ENCODE measurements at regions not wholly inside any gene's neighbourhood (a gene's known extent, or its start where the extent isn't known, plus 50 kb on each side); places are given as distances from the start of the nearest gene placed in this dataset.
A peak's percentile ranks its signal among the peaks of the same experiment; 100 is the strongest.
"Not testable (repeated sequence)": the region's sequence is repeated elsewhere in the genome, so short reads cannot be mapped to it uniquely, and the experiment has no call there.

DNA sequence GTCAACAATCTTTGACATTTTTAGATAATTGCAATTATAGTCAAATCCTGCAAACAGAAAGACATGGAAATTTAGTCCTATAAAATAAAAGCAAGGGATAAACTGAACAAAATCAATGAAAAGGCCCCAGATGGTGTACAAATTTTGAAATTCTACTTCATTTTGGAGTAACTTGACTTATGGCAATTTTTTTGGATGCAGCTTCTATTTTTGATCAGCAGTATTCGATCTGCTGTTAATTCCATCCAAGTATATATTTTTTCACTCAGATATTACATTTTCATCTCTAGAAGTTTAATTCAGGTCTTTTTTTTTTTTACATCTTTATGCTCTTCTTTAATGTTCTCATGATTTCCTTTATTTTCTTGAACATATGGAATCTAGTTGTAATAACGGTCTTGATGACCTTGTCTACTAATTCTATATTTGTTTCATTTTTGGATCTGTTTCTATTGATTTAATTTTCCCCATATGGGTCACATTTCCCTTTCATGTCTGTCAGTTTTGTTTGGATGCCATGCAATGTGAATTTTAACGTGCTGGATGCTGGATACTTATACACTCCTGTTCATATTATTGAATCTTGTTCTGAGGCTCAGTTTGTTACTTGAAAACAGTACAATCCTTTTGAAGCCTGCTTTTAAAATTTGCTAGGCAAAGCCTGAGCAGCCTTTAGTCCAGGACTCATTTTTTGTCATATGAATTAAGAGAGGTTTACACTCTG lies 164.3 kb upstream of the FAM3C start:
- DNase-seq = no peak

DNA sequence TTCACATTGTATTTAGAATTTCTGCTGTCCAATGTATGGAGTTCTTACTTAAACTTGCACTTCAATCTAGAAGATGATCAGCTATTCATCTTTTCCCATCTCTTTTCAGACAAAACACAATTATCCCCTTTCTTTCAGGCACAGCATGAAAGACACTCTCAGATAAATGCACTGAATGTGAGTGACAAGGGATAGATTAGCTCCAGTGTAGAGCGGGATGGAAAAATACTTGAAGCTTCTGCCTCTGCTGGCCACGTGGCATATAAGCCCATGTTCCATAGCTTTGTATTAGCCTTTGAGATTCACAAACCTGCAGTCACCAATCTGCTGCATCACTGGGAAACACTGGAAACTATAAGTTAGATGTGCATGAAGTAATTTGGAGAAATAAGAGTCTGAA lies 162.2 kb upstream of the FAM3C start:
- DNase-seq = peak in 1 of 2 experiments; percentile 6

DNA sequence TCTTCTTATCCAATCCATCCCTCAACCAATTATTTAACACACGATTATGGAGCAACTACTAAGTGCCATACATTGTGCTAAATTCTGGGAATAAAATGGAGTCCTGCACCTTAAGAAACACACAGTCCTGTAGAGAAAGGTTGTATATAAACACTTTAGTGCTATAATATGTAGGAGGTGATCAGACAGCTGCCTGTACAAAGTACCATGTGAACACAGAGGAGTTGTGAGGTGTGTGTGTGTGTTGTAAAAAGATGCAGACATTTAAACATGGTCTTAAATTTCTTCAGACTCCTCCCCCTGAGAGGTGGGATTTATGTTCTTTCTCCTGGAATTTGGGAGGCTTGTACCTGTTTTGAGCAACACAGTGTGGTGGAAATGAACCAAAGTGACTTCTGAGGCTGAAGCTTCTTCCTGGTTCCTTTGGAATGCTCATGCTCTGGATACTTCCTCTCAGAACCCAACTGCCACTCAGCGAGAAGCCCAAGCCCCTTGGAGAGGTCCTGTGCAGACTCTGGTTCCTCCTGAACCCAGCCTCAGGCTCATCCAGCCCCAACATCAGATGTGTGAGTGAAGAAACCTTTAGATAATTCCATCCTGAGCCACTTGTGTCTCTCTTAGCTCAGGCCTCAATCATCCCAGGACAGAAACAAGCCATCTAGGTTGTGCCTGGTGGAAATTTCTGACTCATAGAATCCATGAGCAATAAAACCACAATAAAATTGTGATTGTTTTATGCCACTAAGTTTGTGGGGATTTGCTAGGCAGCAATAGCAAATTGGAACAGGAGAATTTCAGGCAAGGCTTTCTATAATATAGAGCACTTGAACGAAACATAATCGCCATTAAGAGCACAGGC lies 161.2 kb upstream of the FAM3C start:
- no peak for DNase-seq

DNA sequence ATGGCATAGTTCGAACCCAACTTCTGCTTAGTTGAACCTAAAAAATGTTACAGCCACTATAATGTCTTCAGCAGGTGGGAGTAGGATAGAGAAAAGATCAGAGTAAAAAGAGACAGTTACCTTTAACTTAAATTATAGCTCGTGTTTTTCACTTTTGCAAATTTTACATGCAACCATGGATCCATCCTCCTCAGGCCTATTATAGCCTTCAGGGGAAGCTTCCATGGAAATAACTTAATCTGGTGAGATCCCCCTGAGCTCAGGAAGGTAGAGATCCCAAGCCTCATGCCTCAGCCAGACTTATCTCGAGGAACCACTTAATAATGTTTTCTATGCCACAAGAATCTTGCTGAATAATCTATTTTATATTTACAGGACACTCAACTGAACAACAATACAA lies 159.4 kb upstream of the FAM3C start:
- no peak for DNase-seq

DNA sequence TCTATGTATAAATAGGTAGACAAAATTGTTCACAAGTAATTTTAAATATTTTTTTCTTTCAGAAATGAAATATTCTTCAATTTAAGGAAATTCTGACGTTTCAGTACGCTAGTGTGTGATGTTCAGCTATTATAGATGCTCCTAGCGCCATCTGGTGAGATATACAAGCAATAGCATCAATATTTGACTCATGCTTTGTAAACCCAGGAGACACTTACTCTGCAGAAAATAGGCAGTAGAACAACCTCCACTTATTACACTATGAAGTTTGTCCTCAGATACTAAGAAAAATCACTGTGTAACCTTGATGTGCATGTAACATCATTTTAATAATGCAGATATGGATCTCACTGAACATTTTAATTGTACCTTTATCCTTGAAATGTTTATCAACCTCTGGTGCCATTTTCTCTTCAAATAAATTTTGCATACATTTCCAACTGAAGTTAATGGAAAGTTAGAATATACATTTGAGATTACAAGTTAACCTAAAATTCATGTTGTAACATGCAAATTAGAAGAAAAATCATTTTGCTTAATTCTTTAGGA lies 151.5 kb upstream of the FAM3C start:
- DNase-seq = peak; percentile 37 to 65

DNA sequence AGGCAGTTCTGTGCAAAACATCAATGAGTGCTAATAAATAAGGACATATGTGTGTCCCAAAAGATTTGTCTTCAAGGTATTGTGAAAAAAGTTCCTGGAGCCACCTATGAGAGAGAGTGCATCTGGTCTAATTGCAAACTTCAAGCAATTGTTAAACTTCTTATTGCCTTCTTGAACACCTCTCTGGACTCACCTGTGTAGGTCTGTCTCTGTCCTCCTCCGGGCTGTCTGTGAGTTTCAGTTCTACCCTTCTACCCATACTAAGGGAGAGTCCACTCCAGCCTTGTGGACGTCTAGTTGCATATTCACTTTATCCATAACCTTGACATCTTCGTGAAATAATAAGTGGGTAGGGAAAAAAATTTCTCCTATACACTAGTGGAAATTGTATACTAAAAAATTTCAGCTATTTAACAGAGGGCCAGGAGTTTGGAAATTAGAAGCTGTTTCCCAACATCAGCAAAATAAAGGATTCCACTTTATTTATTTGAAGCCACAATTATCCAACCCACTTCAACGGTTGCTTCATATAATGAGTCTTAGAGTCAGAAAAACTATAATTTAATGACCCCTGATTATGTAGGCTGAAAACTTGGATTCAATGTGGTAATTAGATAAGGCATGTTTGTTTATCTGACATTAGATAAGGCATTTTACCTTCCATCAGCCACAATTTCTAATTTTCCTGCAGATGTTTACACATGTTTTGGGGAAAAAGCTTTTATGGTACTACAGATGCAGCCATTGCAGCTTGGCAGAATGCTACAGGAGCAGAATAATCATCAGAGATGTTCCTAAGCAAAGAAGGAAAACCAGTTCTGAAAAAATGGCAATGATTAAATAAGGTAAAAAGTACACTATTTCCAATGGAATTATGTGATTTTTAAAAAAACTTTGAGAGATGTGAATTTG lies 150.8 kb upstream of the FAM3C start:
- DNase-seq = no peak

DNA sequence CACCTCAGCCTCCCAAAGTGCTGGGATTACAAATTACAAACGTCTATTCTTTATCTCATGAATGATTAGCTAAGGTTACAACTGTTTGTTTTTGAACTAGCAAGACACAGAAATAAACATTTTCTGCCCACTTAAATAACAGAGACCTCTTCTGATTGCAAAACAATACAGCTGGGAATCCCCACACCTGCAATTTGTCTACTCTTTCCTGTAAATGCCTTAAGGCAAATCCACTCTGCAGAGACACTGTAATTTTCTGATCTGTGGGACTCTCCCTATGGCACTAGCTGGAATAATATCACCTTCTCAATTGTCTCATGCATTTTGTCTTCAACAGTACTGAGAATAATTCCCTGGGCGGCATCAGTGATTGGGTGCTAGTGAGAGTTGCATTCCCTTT lies 149.3 kb upstream of the FAM3C start:
- no peak for DNase-seq

DNA sequence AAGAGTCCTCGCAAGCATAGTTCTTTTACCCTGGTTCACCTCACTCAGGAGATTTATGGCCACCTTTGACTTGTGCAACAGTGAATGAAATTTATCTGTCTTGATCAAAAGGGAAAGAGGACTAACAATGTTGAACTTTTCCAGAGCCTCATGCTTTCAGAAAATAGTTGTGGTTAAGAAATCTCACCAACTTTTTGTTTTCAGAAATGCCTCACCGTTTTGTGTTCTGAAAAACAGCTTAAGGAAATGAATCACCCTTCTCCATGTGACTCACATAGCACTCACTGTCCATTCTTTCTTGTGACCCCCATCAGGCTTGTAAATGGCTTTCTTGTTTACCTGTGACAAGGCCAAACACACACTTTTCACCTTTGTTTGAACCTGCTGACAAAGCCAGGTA lies 148.6 kb upstream of the FAM3C start:
- DNase-seq = no peak

DNA sequence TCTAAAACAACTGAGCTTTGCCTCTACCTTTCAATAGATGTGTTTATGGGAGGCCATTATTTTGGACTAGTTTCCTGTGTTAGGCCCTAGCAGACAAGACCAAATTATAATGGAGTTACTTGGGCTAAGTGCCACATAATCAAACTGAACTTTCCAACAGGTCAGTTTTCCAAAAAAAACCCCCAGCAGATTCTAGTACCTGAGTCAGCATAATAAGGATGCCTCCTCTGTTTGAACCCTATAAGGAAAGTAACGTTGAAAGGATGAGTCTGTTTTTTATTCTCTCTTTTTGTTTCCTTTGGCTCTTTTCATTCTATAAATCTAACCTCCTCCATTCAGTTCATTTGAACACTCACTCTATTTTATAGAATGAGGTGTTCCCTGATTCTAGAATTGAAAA lies 148.1 kb upstream of the FAM3C start:
- DNase-seq = no peak

DNA sequence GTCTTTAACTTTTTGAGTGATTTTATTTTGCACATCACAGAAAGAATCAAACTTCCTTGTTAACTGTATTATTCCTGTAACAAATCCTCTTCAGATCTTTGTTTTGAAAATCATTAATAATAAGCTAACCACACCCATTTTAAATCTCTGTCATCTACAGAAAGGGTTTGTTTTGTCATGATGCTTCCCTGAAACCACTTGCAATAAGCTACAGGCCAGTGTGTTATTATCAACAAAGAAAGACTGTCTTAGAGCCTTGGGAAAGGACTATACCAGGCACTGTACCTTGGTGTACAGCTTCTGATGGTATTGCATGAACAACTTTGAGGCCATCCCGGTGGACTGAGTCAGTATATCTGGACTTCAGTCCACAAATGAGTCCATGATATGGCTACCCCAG lies 145.3 kb upstream of the FAM3C start:
- no peak for DNase-seq

DNA sequence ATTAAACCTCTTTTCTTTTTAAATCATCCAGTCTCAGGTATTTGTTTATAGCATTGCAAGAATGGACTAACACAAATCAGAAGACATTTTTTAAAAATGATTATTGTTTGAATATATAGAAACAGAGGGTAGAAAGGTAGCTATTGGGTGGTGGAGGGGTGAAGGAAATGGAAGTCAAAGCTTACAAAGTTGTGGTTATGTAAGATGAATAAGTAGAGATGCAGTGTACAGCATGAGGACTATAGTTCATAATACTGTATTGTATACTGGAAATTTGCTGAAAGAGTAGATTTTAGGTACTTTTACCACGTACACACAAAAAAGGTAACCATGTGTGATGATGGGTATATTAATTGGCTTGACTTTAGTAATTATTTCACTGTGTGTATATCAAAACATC lies 144.0 kb upstream of the FAM3C start:
- DNase-seq = no peak

DNA sequence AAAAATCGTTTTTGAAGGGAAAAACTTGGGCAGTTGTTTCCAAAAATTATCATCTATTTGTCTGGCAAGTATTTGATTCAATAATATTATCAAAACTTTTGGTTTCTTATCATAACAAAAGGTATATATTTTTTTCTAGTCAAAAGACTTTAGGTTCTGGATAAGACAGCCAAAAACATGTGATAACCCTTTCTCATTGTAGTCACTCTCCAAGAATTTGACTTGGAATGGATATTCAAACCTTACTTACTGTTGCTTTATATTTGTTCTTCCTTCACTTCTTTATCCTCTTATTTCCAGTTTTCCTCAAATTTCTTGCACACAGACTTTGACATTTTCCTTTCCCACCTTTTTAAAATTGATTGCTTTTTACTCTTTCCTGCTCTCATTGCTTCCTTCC lies 140.9 kb upstream of the FAM3C start:
- DNase-seq = no peak

DNA sequence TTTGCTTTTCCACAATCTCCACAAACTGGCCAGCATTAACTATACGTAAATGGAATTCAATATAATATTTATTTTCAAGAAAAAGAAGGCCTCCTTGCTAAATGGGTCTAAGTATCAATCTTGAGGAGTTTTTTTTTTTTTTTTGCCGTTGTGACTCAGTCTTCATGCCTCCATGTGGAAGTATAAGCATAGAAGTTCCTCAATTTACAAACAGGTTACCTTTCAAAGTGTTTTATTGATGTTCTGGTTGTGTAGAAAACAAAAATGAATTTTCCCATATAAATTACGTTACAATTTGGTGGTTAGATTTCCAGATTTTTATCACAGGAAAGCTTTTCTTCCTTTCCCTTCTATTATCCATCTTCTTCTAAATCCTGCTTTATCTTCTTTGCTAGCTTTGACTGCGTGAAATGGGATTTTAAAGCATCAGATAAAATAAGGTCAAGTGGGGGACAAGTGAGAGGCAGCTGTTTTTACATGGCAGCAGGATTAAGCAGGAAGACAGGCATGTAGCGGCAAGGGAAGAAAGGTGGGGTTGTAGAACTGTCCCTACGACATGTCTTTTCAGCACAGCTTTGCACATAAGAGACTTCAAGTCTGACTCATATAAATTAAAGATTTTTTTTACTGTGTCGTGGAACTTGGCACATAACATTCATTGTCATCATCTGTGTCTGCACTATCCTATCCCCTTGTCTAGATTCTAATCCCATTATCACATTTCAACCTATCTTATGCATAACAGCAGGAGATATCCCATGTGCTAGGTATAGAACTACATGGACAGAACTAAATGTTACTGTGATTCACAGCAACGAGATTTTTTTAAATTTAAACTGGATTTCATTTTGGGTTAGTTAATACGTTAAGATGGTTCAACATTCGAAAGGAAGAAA lies 135.3 kb upstream of the FAM3C start:
- DNase-seq = no peak

DNA sequence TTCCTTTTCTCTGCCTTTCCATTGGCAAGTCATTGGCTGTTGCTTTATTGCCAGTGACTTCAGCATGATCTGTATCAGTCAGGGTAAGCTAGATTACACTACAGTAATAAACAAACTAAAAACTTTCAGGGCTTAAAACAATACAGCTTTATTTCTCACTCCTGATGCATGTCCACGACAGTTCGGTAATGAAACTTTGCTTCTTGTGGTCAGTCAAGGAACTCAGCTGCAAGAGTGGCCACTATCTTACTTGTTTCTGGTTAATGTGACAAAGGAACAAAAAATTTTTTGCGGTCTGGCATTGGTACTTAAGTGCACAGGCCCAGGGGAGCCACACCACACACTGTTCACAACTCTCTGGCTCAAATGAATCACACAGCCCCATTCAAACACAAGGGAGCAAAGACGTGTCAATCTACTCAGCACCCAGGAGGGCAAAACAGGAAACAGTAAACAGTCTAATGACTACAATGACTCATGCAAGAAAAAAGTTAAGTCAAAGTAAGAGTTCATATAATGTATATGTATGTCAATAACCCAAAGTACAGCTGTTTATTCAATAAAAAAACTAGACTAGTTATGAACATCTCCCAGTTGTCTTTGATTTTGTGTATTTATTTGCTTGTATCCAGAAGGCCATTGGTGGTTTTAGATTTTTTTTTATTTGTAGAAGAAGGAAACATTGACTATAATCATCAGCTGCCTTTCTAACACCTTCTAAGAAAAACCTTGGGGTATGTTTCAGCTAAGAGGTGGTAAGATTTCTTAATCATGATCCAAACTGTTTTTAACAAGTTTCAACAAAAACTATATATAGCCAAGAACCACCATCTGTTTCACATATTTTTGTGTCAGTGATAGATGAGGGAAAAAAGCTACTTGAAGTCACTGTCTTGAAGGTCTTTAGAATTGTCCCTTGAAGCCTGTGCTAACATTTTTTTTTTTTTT lies 134.4 kb upstream of the FAM3C start:
- no peak for DNase-seq

DNA sequence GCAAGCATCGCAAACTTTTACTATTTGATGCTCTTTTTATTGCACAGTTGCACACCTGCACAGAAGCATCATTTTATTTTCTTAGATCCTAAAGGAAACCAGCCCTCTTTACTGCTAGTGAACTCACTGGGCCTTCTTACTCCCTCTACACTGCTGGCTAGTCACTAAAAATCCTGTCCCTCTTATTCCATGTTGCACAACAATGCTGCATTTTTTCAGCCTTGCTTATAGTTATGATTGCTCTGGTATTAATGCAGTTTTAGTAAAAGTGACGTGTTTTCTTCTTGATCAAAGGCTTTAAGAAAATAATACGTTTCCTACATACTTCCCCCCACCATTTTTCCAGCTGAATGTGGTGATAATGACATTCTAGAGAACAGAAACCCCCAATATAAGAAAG lies 132.9 kb upstream of the FAM3C start:
- no peak for DNase-seq

DNA sequence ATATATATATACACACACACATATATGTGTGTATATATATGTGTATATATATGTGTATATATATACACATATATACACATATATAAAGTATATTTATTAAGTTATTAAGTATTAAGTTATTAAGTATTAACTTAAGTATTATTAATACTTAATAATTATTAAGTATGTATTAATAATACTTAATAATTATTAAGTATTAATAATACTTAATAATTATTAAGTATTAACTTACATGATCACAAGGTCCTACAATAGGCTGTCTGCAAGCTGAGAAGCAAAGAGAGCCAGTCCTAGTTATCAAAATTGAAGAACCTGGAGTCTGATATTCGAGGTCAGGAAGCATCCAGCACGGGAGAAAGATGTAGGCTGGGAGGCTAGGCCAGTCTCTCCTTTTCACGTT lies 130.1 kb upstream of the FAM3C start:
- not testable (repeated sequence) for DNase-seq

DNA sequence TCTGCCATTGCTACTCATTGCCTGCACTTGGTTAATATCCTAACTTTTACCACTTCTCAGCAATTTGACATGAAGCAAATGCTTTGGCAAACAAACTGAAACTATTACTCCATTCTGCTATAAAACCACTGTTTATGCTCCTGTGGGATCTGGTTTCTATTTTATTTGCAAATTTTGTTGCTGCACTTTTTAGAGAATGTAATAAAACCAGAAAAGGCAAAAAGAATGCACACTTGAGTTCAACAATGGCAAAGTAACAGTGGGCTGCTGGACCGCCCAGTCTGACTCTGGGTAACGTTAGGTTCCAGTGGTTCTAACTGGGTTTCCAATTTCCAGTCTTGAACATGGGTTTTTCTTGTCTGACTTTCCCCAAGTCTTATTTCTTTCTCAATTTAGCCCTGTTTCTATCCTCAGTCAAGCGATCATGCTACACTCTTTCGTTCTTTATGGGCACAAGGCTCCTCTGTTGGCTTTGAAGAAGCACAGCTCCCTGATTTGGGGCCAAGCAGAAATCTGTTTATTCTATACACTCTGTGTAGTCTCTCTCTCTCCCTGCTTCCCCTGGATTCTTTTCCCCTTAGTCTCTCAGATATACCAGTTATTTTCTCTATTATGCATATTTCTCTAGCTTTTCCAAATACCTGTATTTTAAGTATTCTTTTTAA lies 129.2 kb upstream of the FAM3C start:
- DNase-seq = no peak

DNA sequence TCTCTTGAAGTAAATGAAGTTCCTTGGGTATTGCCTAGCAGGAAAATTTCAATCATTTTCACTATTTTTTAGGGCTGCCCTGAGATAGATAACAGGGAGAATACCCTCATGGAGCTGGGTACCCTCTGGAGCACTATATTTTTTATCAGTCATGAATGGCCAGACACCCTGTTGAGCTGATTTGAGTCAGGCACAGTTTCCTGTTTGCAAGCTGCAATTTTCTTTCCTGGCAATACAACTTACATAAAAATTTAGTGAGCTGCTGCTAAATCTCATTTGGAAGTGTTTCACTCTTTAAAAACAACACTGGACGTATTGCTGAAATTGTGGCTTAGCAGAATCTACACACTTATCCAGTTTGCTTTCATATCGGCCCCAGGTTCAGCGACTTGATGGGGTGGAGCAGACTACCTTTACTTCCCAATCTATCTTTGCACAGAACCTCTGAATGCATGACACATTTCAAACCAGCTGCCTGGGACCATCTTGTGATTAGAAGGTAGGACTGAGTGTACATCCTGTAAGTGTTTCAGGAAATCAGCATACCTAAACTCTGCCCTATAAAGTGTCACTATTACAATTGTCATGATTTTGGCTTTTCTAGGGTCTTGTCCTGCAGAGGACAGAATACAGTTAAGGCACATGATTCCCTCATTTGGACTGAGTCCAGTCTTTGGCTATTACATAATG lies 125.7 kb upstream of the FAM3C start:
- no peak for DNase-seq

DNA sequence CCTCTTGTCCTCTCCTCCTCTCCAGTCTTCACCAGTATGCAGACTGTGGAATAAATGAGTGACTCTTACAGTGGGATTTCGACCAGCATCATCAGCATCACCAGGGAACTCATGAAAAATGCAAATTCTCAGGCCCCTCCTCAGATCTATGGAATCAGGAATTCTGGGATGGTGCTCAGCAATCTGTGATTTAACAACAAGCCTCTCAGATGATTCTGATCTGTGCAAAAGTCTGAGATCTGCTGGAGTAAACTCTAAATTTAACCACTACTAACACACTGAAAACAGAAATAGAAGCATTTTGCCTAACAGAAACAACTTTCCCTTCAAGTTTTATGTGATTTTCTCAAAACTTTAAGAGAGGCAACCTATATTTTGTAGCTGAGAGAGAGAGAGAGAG lies 124.8 kb upstream of the FAM3C start:
- DNase-seq = no peak

Data from NCI-H1930 (cell line).